NCI-H526 treated with DMSO at 0.1 percent for 48 hours (cell line): ENCODE measurements at regions not wholly inside any gene's neighbourhood (a gene's known extent, or its start where the extent isn't known, plus 50 kb on each side); places are given as distances from the start of the nearest gene placed in this dataset.
"Not testable (repeated sequence)": the region's sequence is repeated elsewhere in the genome, so short reads cannot be mapped to it uniquely, and the experiment has no call there.

Source experiments
- DNase-seq: peaks from one replicate; lab custom pipeline; 2025; lab: John Stamatoyannopoulos, UW

DNA sequence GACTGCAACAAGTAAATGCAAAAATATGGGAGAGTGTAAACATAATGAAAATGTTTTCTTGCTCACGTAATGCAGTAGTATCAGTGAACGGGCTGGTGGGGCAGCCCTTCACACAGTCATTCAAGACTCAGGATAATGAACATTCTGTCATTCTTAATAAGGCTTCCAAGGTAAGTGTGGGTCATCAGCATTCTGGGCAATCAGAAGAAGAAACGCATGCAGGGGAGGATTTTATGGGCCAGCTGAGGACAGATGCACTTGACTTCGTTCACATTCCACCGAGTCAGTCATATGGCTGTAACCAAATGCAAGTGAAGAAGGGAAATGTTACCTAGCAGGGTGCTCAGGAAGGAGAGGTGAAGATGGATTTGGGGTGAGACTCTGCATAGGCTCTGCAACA, 68.0 kb upstream of the MAP9 start:
- DNase-seq: no peak

DNA sequence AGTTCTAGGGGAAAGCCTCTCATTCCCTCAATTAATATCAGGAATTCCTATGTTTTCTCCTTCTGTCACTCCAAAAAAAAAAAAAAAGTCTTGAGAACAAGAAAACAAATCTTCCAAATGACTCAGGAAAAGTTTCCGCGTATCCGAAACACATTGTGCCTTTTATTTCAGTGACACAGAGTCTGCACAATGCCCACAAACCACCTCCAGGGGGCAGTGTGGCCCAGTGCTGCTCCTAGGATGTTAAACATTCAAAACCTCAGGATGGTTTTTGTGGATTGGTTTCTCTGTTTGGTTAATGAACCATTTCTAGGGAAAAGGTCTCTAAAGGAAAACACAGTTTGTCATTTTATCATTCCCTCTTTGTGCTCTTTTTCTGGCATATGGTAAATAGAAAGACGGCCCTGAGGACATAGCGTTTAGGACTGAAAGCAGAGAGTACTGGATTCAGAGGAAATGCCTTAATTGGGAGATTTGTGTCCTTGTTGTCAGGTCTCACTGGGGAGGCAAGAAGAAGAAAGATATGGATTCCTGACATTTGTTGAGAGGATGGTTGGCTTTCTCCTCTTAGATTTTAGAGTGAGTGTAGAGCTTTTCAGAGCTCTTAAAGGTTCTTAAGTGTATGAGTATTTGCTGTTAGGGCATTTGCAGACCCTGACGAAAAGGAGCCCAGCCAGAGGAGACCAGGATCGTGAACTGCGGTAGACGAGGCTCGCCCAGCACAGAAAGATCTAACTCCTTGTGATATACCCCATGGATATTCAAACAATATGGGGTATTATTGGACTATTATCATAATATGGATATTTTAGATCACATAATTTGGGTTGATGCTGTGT, 65.7 kb upstream of the MAP9 start:
- DNase-seq: peak; percentile 9

DNA sequence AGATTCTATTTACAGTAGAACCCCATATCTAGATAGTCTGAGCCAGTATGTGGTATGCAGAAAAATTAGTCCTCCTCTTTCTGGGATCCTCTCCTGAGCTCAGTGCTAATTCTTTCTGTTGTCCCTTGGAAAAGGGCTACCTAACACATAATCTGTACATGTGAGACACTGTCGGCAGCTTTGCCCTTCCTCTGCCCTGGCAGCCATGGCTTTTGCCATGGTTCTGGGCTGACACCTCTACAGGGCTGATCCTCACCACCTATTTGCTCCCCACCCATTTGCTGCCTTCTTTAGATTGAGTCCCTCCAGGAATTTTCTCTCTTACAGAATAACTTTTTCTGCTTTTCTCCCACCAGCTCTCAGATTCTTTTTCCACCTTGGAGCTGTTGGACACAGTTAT, 64.7 kb upstream of the MAP9 start:
- DNase-seq: no peak

DNA sequence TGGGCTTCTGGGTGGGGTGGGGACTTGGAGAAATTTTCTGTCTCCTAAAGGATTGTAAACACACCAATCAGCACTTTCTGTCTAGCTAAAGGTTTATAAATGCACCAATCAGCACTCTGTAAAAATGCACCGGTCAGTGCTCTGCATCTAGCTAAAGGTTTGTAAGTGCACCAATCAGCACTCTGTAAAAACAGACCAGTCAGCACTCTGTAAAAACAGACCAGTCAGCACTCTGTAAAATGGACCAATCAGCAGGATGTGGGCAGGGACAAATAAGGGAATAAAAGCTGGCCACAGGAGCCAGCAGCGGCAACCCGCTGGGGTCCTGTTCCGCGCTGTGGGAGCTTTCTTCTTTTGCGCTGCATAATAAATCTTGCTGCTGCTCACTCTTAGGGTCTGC, 63.0 kb upstream of the MAP9 start:
- not testable (repeated sequence) for DNase-seq

DNA sequence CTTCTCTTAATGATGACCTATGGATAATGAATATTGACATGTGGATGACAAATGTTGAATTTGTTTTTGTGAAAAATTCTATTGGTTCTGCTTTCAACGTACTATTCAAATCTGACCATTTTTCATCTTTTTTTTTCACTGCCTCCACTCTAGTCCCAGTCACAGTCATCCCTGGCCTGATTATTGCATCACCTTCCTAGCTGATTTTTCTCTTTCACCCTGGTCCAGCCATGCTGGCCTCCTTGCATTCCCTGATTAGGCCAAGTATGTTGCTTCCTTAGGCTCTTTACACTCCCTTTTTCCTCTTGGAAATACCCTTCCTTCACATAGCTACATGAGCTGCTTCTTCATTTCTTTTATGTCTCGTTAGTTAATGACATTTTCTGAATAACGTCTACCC, 58.1 kb upstream of the MAP9 start:
- DNase-seq: no peak

DNA sequence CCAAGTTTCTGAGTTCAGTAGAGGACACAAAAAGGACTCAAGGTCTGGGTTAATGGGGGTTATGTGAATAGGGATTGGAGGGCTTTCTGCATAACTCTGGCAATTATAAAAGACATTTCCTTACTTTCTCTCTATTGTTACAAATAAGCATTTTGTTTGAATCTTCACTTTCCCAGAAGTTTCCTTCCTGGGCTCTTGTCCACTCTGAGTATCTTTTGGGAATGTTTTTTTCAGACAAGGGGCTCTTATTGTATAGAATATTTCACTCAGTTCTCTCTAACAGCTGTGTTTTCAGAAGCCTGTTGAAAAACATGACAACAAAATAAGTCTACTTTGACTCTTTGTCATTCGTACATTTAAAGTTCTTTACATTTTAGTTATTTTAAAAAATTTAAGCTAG, 57.6 kb upstream of the MAP9 start:
- no peak for DNase-seq

DNA sequence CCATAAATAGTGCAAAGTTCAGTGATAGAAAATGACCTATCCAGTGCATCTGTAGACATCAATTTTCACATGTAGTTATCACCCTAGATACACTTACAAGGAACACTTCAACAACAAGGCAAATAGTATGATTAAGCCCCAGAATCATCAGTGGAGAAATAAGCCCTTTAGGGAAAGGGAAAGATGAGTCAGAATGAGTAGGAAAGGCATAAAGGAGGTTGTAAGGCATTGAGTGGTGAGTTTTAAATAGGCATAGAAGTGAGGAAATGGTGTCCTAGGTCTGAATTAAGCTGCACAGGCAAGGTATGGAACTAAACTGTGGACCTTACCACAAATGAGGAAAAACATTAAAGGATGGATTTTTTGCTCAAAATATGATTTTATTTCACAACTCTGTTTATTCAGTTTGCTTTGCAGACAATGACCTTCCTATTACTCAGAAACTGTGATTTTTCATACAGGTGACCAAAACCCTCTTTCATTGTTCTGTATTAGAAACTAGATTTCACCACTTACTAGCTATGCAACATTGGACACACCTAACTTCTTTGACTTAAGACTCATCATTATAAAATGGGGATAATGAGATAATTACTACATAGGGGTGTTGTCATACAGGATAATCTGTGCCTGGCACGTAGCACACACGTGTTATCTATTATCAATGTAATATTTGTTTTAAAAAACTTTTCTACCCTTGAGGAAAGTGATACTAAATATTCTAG, 57.0 kb upstream of the MAP9 start:
- no peak for DNase-seq

DNA sequence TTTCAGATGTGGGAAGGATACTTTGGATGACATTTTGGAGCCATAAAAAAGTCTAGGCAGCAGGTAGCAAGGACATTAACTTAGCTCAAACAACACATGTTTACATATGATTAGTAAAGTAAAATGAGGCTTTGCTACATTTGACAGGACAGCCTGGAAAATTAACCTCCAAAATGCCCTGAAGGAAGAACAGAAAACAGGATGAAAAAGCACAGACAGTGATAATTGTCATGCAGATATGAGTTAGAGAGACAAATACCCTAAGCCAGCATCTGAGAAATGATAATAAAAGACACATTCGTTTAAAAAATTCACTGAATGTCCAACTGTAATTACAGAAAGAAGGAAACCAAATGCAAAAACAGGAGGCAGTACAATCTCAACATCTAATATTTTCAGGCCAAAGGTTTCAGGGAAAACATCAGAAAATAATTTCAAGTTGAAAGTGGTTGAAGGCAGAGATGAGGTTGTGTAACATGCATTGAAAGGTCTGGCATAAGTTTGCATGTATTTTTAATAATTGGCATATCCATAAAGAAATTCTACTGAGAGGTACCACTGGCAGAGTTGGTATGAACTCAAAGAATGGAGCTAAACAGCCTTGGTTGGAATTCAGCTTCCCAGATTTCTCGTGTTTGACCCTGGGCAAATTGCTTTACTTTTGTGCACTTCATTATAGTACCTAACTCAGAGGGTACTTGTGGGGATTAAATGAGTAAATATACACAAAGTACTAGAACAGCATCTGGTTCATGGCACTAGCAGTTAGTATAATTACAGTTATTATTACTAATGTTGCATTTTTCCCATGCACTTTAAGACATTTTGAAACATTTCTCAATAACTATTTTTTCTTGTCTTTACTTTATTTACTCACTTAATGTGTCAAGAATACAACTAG, 54.4 kb upstream of the MAP9 start:
- DNase-seq: peak; percentile 59

DNA sequence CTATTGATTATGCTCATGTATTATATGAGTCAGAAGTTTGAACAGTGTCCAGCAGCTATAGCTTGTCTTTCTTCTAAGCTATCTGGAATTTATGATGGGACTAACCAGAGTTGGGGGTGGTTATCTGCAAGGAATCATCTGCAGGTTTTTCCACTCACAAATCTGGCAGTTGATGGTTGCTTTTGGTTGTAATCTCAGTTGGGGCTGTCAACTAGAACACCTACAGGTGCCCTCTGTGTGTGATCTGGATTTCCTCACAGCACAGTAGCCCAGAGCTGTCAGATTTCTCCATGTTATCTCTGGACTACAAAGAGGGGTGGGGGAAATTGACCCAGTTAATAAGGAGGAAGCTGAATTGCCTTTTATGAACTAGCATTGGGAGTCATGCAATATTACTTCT, 51.4 kb upstream of the MAP9 start:
- DNase-seq: no peak

DNA sequence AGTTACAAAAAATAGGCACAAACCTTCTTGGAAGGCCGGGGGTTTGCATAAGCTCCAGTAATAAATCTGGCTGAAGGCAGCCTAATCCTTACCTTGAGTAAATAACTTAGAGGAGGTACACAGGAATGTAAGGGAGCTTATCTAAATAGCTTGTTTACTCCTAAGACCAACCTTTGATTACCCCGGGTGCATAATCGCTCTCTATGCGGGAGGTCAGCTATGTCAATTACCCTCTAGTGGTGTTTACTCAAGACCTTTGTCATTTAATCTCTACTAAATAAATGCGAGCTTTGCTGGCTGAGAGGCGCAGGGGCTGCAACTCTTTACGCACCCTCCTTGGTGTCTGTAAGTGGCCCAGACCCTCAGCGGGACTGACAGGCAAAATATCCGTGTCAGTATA, 50.2 kb upstream of the MAP9 start:
- DNase-seq: no peak
